B cell (primary cell): ENCODE measurements at regions not wholly inside any gene's neighbourhood (a gene's known extent, or its start where the extent isn't known, plus 50 kb on each side); places are given as distances from the start of the nearest gene placed in this dataset.

ENCODE experiments used
- ATAC-seq: fragments of 200-7000 bp; cut with Tn5 transposase; one replicate; pipeline ENCODE4 v1.10.0; 2021; ENCODE audit warnings: low read depth, mild to moderate bottlenecking, moderate number of reproducible peaks, moderate library complexity
- CTCF ChIA-PET: fragments of 350-600 bp; sonication (Branson Sonifier 250); formaldehyde crosslinking; loops from one replicate; lab custom pipeline; 2021; ENCODE audit warnings: antibody characterized with exemption, inconsistent platforms; lab: Charles Lee
- POLR2A ChIA-PET: fragments of 350-600 bp; sonication (Branson Sonifier 250); formaldehyde crosslinking; loops from one replicate; lab custom pipeline; 2021; ENCODE audit warnings: antibody characterized with exemption; lab: Charles Lee
- DNase-seq: peaks from one replicate; pipeline ENCODE4 v3.0.0; 2013
- H2AFZ ChIP-seq: 2 replicates; pipeline ENCODE4 v1.6.1; 2012; ENCODE audit warnings: mild to moderate bottlenecking, low read depth, low read length; ENCODE audit not compliant: insufficient read depth, poor library complexity, severe bottlenecking
- H3K27ac ChIP-seq, 2 donors: 1 replicate in 1 of 2; 2 replicates in 1 of 2; pipeline ENCODE4 v1.5.1; 2012 to 2013; ENCODE audit warnings: low read length in 2 of 2, mild to moderate bottlenecking in 2 of 2, moderate library complexity in 1 of 2
- H3K27me3 ChIP-seq, 4 experiments: fragments of 200-600 bp in 1 of 4; sonication (generic) in 1 of 4; replicated peaks in 1 of 4; 1 replicate in 2 of 4; 2 replicates in 2 of 4; pipeline versions ENCODE4 v1.6.1 to v1.7.0; 2013 to 2016; ENCODE audit warnings: low read length in 3 of 4, mild to moderate bottlenecking in 2 of 4, mixed read lengths in 1 of 4, moderate library complexity in 1 of 4; ENCODE audit not compliant: insufficient read depth in 4 of 4, control insufficient read depth in 3 of 4; ENCODE audit errors: control extremely low read depth in 1 of 4
- H3K36me3 ChIP-seq, 2 experiments: replicated peaks in 1 of 2; 1 replicate in 1 of 2; 2 replicates in 1 of 2; pipeline versions ENCODE4 v1.6.1 to v1.7.1; 2013; ENCODE audit warnings: low read length in 1 of 2; ENCODE audit not compliant: insufficient read depth in 2 of 2, control insufficient read depth in 1 of 2; ENCODE audit errors: control extremely low read depth in 1 of 2, extremely low read depth in 1 of 2
- H3K4me1 ChIP-seq, 2 donors: fragments of 200-600 bp in 1 of 2; sonication (generic) in 1 of 2; 1 replicate in 1 of 2; 2 replicates in 1 of 2; pipeline versions ENCODE4 v1.5.1 to v1.6.1; 2013 to 2017; ENCODE audit warnings: low read length in 2 of 2; ENCODE audit not compliant: control insufficient read depth in 2 of 2, insufficient read depth in 2 of 2
- H3K4me2 ChIP-seq: replicated peaks from 2 replicates; pipeline ENCODE3; 2012; ENCODE audit warnings: mild to moderate bottlenecking, low read depth, low read length; ENCODE audit not compliant: poor library complexity, severe bottlenecking
- H3K4me3 ChIP-seq, 5 experiments: fragments of 200-600 bp in 1 of 5; sonication (generic) in 1 of 5; 1 replicate in 3 of 5; 2 replicates in 2 of 5; pipeline versions ENCODE4 v1.5.1 to v1.7.0; 2011 to 2016; ENCODE audit warnings: low read length in 4 of 5, mild to moderate bottlenecking in 4 of 5, low read depth in 2 of 5, control low read depth in 1 of 5, moderate library complexity in 1 of 5; ENCODE audit not compliant: insufficient read depth in 1 of 5; ENCODE audit errors: control extremely low read depth in 1 of 5, extremely low read depth in 1 of 5
- H3K79me2 ChIP-seq: fragments of 200-600 bp; sonication (generic); one replicate; pipeline ENCODE4 v1.6.0; 2016; ENCODE audit warnings: low read length; ENCODE audit not compliant: control insufficient read depth, insufficient read depth
- H3K9ac ChIP-seq: fragments of 200-600 bp; sonication (generic); 2 replicates; pipeline ENCODE4 v1.6.1; 2017; ENCODE audit warnings: mild to moderate bottlenecking, low read length, moderate library complexity
- H3K9me3 ChIP-seq, 3 donors: one replicate each; pipeline versions ENCODE4 v1.6.1 to v1.7.1; 2013; ENCODE audit warnings: low read length in 2 of 3; ENCODE audit not compliant: control insufficient read depth in 2 of 3, insufficient read depth in 1 of 3; ENCODE audit errors: control extremely low read depth in 1 of 3
- H4K20me1 ChIP-seq: 2 replicates; pipeline ENCODE4 v1.6.0; 2012; ENCODE audit warnings: mild to moderate bottlenecking, low read length; ENCODE audit not compliant: insufficient read depth, control insufficient read depth, poor library complexity, severe bottlenecking
- H3K27ac Mint-ChIP-seq: one replicate; pipeline ENCODE4 v1.8.0; 2021; ENCODE audit warnings: mixed read lengths
- H3K27me3 Mint-ChIP-seq: one replicate; pipeline ENCODE4 v1.8.0; 2021; ENCODE audit warnings: mixed read lengths
- H3K4me1 Mint-ChIP-seq: one replicate; pipeline ENCODE4 v1.8.0; 2021; ENCODE audit warnings: mixed read lengths
- H3K4me3 Mint-ChIP-seq: one replicate; pipeline ENCODE4 v1.8.0; 2021; ENCODE audit warnings: mixed read lengths
- H3K9me3 Mint-ChIP-seq: one replicate; pipeline ENCODE4 v1.8.0; 2022; ENCODE audit warnings: mixed read lengths; ENCODE audit not compliant: insufficient read depth
- CTCF ChIP-seq: fragments of 200-600 bp; IDR thresholded peaks from one replicate; pipeline ENCODE4 v1.8.0; 2022; ENCODE audit warnings: antibody characterized with exemption, mild to moderate bottlenecking
- EZH2 ChIP-seq: IDR thresholded peaks from 2 replicates; pipeline ENCODE4 v1.6.1; 2012; ENCODE audit warnings: borderline replicate concordance, low read depth, mild to moderate bottlenecking, moderate library complexity, low read length; ENCODE audit not compliant: insufficient read depth, poor library complexity, severe bottlenecking
- WGBS: methylation state at CpG from one replicate; pipeline ENCODE4 v1.1.5; 2013; ENCODE audit warnings: missing lambda C conversion rate; ENCODE audit not compliant: insufficient coverage; 5-methylcytosine and 5-hydroxymethylcytosine counted together
- intact Hi-C: fragments of 100-400 bp; cut with micrococcal nuclease; formaldehyde crosslinking; loops from one replicate; pipeline ENCODE4 v1.10.0; 2022

GRCh38 chr3:14281053-14281452 is 102.4 kb downstream of the LSM3 start:
- Histone ChIP-seq H3K9me3 (no peaks in the 10 kb centered on the region), H3K4me2 (no peak overlapping the region), H3K27me3 (peaks cover 0 to 4% (median 0%) of the 10 kb centered on the region in 4 experiments), H2AFZ (no peak overlapping the region), H3K27ac (no peak overlapping the region), H3K79me2 (no peaks in the 10 kb centered on the region), H3K4me3 (no peak overlapping the region), H3K4me1 (no peaks in the 10 kb centered on the region), H3K36me3 (no peaks in the 10 kb centered on the region), H4K20me1 (no peaks in the 10 kb centered on the region), H3K9ac (no peak overlapping the region)
- intact Hi-C loops: no loop called here
- Mint-ChIP-seq H3K4me1 (no peaks in the 10 kb centered on the region), H3K4me3 (no peak overlapping the region), H3K9me3 (no peaks in the 10 kb centered on the region), H3K27me3 (peaks cover 6% of the 10 kb centered on the region), H3K27ac (no peak overlapping the region)
- CTCF ChIA-PET: interaction anchor here (0.5 kb wide), 1 partner anchor 10 kb away, joined by 3 read pairs; no protein-coding TSS in a partner anchor
- no peak for DNase-seq
- 81% methylated on average over 2 of the region's 3 CpGs for WGBS
- POLR2A ChIA-PET: no interaction called here
- TF ChIP-seq EZH2: no peak
- TF ChIP-seq CTCF: no peak
- ATAC-seq: no peak

GRCh38 chr3:14282001-14282705 is 103.5 kb downstream of the LSM3 start:
- Histone ChIP-seq H3K36me3 (no peaks in the 10 kb centered on the region), H2AFZ (no peak overlapping the region), H3K4me1 (no peaks in the 10 kb centered on the region), H4K20me1 (no peaks in the 10 kb centered on the region), H3K4me3 (no peak overlapping the region), H3K9ac (no peak overlapping the region), H3K27ac (no peak overlapping the region), H3K27me3 (peaks cover 0 to 6% (median 0%) of the 10 kb centered on the region in 4 experiments), H3K9me3 (no peaks in the 10 kb centered on the region), H3K79me2 (no peaks in the 10 kb centered on the region), H3K4me2 (no peak overlapping the region)
- intact Hi-C loops: no loop called here
- Mint-ChIP-seq H3K9me3 (no peaks in the 10 kb centered on the region), H3K27me3 (peaks cover 4% of the 10 kb centered on the region), H3K4me1 (no peaks in the 10 kb centered on the region), H3K27ac (no peak overlapping the region), H3K4me3 (no peak overlapping the region)
- 93% methylated on average over 10 of the region's 12 CpGs for WGBS
- no peak for TF ChIP-seq CTCF
- no peak for TF ChIP-seq EZH2
- CTCF ChIA-PET: no interaction called here
- POLR2A ChIA-PET: no interaction called here
- no peak for DNase-seq
- ATAC-seq: no peak
